GM21576 (cell line): ENCODE measurements at regions not wholly inside any gene's neighbourhood (a gene's known extent, or its start where the extent isn't known, plus 50 kb on each side); places are given as distances from the start of the nearest gene placed in this dataset.
"Not testable (repeated sequence)": the region's sequence is repeated elsewhere in the genome, so short reads cannot be mapped to it uniquely, and the experiment has no call there.

Experiments used
- ATAC-seq: cut with Tn5 transposase; IDR thresholded peaks from one replicate; pipeline ENCODE4 v1.9.1; 2021; ENCODE audit warnings: mild to moderate bottlenecking, moderate library complexity; ENCODE audit not compliant: unreplicated experiment

- ATAC-seq, result no peak
These were observed 416.8 kb upstream of the NAALADL2 start for GRCh38 chr3:174442302-174442682.

- ATAC-seq, result no peak
These were observed 414.7 kb upstream of the NAALADL2 start for GRCh38 chr3:174444391-174444790.

GRCh38 chr3:174457758-174458157 lies 401.4 kb upstream of the NAALADL2 start:
- no peak for ATAC-seq

GRCh38 chr3:174460831-174461230 lies 398.3 kb upstream of the NAALADL2 start:
- ATAC-seq, result no peak

GRCh38 chr3:174462916-174463315 lies 396.2 kb upstream of the NAALADL2 start:
- ATAC-seq, result no peak

GRCh38 chr3:174465177-174465576 lies 394.0 kb upstream of the NAALADL2 start:
- ATAC-seq, result no peak

- no peak for ATAC-seq
These were observed 392.6 kb upstream of the NAALADL2 start for GRCh38 chr3:174466471-174467054.

GRCh38 chr3:174477491-174477890 lies 381.6 kb upstream of the NAALADL2 start:
- no peak for ATAC-seq

- ATAC-seq, result no peak
These were observed 378.4 kb upstream of the NAALADL2 start for GRCh38 chr3:174480767-174481166.

- ATAC-seq, result no peak
These were observed 376.6 kb upstream of the NAALADL2 start for GRCh38 chr3:174482541-174482940.

GRCh38 chr3:174483254-174483653 lies 375.9 kb upstream of the NAALADL2 start:
- ATAC-seq, result no peak

- not testable (repeated sequence) for ATAC-seq
These were observed 375.3 kb upstream of the NAALADL2 start for GRCh38 chr3:174483856-174484255.

GRCh38 chr3:174488527-174488926 lies 370.6 kb upstream of the NAALADL2 start:
- no peak for ATAC-seq

- ATAC-seq, result no peak
These were observed 363.8 kb upstream of the NAALADL2 start for GRCh38 chr3:174495311-174495710.

GRCh38 chr3:174495928-174496327 lies 363.2 kb upstream of the NAALADL2 start:
- no peak for ATAC-seq

GRCh38 chr3:174498638-174499037 lies 360.5 kb upstream of the NAALADL2 start:
- ATAC-seq, result no peak

GRCh38 chr3:174505266-174505665 lies 353.9 kb upstream of the NAALADL2 start:
- ATAC-seq, result no peak

GRCh38 chr3:174524203-174524602 lies 334.9 kb upstream of the NAALADL2 start:
- ATAC-seq, result no peak

- ATAC-seq, result no peak
These were observed 329.8 kb upstream of the NAALADL2 start for GRCh38 chr3:174529298-174529697.

- ATAC-seq, result no peak
These were observed 327.7 kb upstream of the NAALADL2 start for GRCh38 chr3:174531262-174531982.

- ATAC-seq, result no peak
These were observed 326.9 kb upstream of the NAALADL2 start for GRCh38 chr3:174532216-174532615.

- no peak for ATAC-seq
These were observed 326.4 kb upstream of the NAALADL2 start for GRCh38 chr3:174532776-174533175.

GRCh38 chr3:174533286-174533685 lies 325.8 kb upstream of the NAALADL2 start:
- ATAC-seq, result no peak
